Activated CD8-positive, alpha-beta T cell treated with anti-CD3 and anti-CD28 coated beads, Interleukin-2, amount 10 ng/mL, durations not matched to agents 7 days and 5 days (primary cell): ENCODE measurements at regions not wholly inside any gene's neighbourhood (a gene's known extent, or its start where the extent isn't known, plus 50 kb on each side); places are given as distances from the start of the nearest gene placed in this dataset.

ENCODE experiments used
- ATAC-seq: fragments of 150-1000 bp; cut with Tn5 transposase; one replicate; pipeline ENCODE4 v1.10.0; 2021; ENCODE audit warnings: moderate library complexity
- CTCF ChIA-PET: fragments of 350-600 bp; sonication (Branson Sonifier 250); formaldehyde crosslinking; loops from one replicate; lab custom pipeline; 2021; ENCODE audit warnings: antibody characterized with exemption; lab: Charles Lee
- POLR2A ChIA-PET: fragments of 350-600 bp; sonication (Branson Sonifier 250); formaldehyde crosslinking; loops from one replicate; lab custom pipeline; 2021; ENCODE audit warnings: antibody characterized with exemption; lab: Charles Lee
- DNase-seq: peaks from one replicate; pipeline ENCODE4 v3.0.0-alpha.2; 2020
- H3K27ac Mint-ChIP-seq: one replicate; pipeline ENCODE4 v1.8.0; 2021; ENCODE audit warnings: mild to moderate bottlenecking, mixed read lengths
- H3K27me3 Mint-ChIP-seq: one replicate; pipeline ENCODE4 v1.8.0; 2021; ENCODE audit warnings: low read depth, mixed read lengths
- H3K36me3 Mint-ChIP-seq: one replicate; pipeline ENCODE4 v1.8.0; 2021; ENCODE audit warnings: low read depth, mixed read lengths
- H3K4me1 Mint-ChIP-seq: one replicate; pipeline ENCODE4 v1.8.0; 2021; ENCODE audit warnings: low read depth, mixed read lengths
- H3K4me3 Mint-ChIP-seq: one replicate; pipeline ENCODE4 v1.8.0; 2021; ENCODE audit warnings: mild to moderate bottlenecking, mixed read lengths
- H3K9me3 Mint-ChIP-seq: one replicate; pipeline ENCODE4 v1.8.0; 2022; ENCODE audit warnings: mixed read lengths; ENCODE audit not compliant: insufficient read depth

DNA sequence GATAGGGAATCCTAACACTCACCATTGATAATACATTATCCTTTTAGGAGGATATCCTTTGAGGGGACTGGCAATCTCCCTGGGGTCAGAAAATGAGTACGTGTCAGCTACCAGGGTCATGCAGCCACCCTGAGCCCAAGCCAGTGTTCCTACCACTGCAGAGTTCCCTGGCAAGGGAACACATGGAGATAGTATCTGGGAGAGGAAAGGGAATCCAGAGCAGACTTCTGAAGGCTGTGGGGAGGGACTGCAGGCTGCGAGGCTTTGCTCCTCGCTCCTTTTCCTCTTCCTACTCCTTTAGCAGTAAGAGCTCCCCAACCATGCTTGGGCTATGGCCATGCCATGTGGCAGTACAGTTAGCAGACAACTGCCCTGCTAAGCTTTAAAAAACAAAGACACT is 62.9 kb upstream of the TJP1 start:
- POLR2A ChIA-PET = no interaction called here
- ATAC-seq (no peak), DNase-seq (no peak)
- H3K4me1 Mint-ChIP-seq = no peaks in the 10 kb centered on the region
- CTCF ChIA-PET = interaction anchor here (0.6 kb wide), 1 partner anchor 174 kb away, joined by 3 read pairs; no protein-coding TSS in a partner anchor
- no peaks in the 10 kb centered on the region for H3K9me3 Mint-ChIP-seq
- H3K4me3 Mint-ChIP-seq = no peak overlapping the region
- no peak overlapping the region for H3K27ac Mint-ChIP-seq
- peaks cover 7% of the 10 kb centered on the region for H3K27me3 Mint-ChIP-seq
- H3K36me3 Mint-ChIP-seq = no peaks in the 10 kb centered on the region

DNA sequence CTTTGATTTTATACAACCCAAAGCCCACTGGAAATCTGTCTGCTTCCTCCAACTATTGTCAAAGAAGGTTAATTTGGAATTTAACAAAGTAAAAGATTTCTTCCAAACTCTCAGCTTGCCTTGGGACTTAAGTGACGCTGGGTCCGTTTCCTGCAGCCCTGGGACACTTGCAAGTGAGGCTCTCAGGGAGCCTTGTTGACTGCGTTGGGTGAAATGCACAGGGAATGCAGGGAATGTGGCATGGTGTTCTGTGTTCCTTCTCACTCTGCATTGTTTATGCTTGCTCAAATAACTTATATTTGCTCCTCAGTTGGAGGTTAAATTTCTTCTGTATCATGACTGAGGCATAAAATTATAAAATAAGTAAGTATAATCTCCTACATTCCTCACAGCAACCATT is 60.9 kb upstream of the TJP1 start:
- ATAC-seq (no peak), DNase-seq (no peak)
- Mint-ChIP-seq H3K4me1 (no peaks in the 10 kb centered on the region), H3K4me3 (no peak overlapping the region), H3K27ac (no peak overlapping the region), H3K27me3 (peaks cover 7% of the 10 kb centered on the region), H3K9me3 (no peaks in the 10 kb centered on the region), H3K36me3 (no peaks in the 10 kb centered on the region)
- CTCF ChIA-PET = no interaction called here
- POLR2A ChIA-PET = no interaction called here

DNA sequence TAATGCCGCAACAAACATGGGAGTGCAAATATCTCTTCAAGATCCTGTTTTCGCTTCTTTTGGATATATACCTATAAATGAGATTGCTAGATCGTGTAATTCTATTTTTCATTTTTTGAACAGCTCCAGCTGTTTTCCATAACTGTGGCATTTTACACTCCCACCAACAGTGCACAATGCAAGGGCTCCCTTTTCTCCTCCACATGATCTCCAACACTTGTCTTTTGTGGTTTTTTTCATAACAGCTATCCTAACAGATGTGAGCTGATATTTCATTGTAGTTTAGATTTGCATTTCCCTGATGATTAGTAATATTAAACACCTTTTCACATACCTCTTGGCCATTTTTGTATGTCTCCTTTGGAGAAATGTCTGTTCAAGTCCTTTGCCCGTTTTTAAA is 58.6 kb upstream of the TJP1 start:
- H3K36me3 Mint-ChIP-seq = no peaks in the 10 kb centered on the region
- no peaks in the 10 kb centered on the region for H3K4me1 Mint-ChIP-seq
- H3K9me3 Mint-ChIP-seq = no peaks in the 10 kb centered on the region
- ChIA-PET CTCF (no interaction called here), POLR2A (no interaction called here)
- no peak overlapping the region for H3K4me3 Mint-ChIP-seq
- no peak overlapping the region for H3K27ac Mint-ChIP-seq
- DNase-seq = no peak
- peaks cover 7% of the 10 kb centered on the region for H3K27me3 Mint-ChIP-seq
- no peak for ATAC-seq

DNA sequence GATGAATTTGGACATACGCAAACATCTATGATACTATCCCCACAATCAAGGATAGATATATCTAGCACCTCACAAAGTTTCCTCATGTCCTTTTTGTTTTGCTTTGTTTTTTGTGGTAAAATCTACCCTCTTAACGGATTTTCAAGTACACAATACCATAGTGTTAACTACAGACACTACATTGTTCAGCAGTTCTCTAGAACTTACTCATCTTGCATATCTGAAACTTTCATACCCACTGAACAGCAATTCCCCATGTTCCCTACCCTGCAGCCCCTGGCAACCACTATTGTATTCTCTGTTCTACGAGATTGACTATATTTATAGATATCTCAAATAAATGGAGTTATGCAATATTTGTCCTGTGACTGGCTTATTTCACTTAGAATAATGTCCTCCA is 58.1 kb upstream of the TJP1 start:
- no peaks in the 10 kb centered on the region for H3K36me3 Mint-ChIP-seq
- H3K9me3 Mint-ChIP-seq = no peaks in the 10 kb centered on the region
- no peak overlapping the region for H3K4me3 Mint-ChIP-seq
- CTCF ChIA-PET = no interaction called here
- POLR2A ChIA-PET = no interaction called here
- H3K4me1 Mint-ChIP-seq = no peaks in the 10 kb centered on the region
- DNase-seq (no peak), ATAC-seq (no peak)
- H3K27ac Mint-ChIP-seq = no peak overlapping the region
- H3K27me3 Mint-ChIP-seq = peaks cover 7% of the 10 kb centered on the region

DNA sequence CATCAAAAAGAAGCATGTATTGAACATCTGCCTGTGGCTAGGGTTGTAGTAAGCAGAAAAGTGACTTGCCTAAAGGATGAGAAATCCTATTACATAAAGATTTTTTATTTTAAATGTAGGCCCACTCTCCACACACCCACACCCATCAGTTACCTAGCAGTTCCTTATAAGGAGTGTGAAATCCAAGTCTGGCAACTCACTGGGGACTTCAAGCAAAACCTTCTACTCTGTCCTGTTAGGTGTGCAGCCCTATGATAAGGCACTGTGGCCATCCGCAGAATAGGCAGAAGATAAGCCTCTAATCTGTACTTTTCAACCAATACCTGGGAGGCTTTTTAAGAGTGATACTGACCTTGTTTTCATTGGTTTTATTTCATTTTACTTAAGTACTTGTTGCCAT is 52.7 kb upstream of the TJP1 start:
- H3K27me3 Mint-ChIP-seq = no peaks in the 10 kb centered on the region
- CTCF ChIA-PET = no interaction called here
- ATAC-seq (no peak), DNase-seq (no peak)
- no peaks in the 10 kb centered on the region for H3K4me1 Mint-ChIP-seq
- H3K9me3 Mint-ChIP-seq = no peaks in the 10 kb centered on the region
- H3K4me3 Mint-ChIP-seq = no peak overlapping the region
- no peak overlapping the region for H3K27ac Mint-ChIP-seq
- POLR2A ChIA-PET = no interaction called here
- no peaks in the 10 kb centered on the region for H3K36me3 Mint-ChIP-seq

DNA sequence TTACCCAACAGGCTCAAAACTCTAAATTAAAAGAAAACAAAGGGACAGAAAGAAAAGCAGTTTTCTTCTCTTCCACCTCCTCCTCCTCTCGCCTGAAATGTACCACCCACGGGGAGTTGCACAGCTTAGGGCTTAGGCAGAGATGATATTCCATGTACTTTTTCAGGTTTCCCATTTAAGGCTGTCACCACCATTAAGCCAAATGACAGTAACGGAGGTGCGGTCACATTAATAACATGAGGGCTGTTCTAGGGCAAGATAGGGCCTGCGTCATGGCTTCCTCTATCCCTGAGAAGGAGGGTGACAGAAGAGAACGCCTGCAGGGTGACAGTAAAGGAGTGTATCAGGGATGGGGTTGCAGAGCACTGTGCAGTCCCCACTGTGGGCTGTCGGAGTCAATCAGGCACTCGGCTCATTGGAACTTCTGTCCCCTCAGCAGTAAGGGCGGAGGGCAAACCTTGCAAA is 51.7 kb upstream of the TJP1 start:
- ATAC-seq = no peak
- DNase-seq = no peak
- Mint-ChIP-seq H3K36me3 (no peaks in the 10 kb centered on the region), H3K4me3 (no peak overlapping the region), H3K4me1 (no peaks in the 10 kb centered on the region), H3K27me3 (no peaks in the 10 kb centered on the region), H3K9me3 (no peaks in the 10 kb centered on the region), H3K27ac (no peak overlapping the region)
- ChIA-PET CTCF (no interaction called here), POLR2A (no interaction called here)

DNA sequence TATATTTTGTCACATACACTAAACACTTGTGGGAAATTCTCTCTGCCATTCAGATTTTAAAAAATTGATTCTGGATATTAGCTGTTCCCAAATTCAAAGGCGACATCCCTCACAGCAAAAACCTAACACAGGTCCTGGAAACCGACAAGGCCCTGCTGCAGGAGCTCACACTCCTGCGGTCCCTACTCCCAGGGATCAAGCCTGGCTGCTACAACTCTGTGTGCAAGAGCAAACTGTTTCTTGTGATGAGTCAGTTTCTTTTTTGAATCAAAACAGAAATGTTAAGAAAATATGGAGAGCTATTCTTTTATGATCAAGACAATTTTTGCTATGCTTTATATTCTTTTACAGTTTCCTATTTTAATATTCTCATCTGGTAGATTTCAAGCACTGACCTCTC is 51.0 kb upstream of the TJP1 start:
- DNase-seq (no peak), ATAC-seq (no peak)
- Mint-ChIP-seq H3K27ac (no peak overlapping the region), H3K27me3 (no peaks in the 10 kb centered on the region), H3K4me3 (no peak overlapping the region), H3K9me3 (no peaks in the 10 kb centered on the region), H3K4me1 (no peaks in the 10 kb centered on the region), H3K36me3 (no peaks in the 10 kb centered on the region)
- ChIA-PET CTCF (no interaction called here), POLR2A (no interaction called here)

DNA sequence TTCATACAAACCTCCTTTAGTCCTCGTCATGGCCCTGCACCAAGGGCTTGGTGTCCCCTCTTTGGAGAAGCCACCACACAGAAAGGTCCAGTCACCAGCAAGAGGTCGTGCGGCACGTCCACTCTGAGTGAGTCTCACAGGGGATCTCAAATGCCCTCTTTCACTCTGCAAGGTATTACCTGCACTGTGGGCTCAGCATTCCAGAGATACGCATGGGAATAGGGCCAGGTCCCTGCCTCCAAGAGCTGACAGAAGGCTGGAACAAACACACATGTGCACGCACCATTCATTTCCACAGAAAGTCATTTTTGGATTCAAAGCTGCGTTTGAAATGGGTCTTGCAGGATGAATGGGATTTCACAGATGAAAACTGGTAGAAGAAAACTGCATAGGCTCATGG is 50.4 kb upstream of the TJP1 start:
- H3K27ac Mint-ChIP-seq = no peak overlapping the region
- no peaks in the 10 kb centered on the region for H3K27me3 Mint-ChIP-seq
- DNase-seq (no peak), ATAC-seq (no peak)
- POLR2A ChIA-PET = no interaction called here
- H3K36me3 Mint-ChIP-seq = no peaks in the 10 kb centered on the region
- no peaks in the 10 kb centered on the region for H3K4me1 Mint-ChIP-seq
- no peak overlapping the region for H3K4me3 Mint-ChIP-seq
- CTCF ChIA-PET = no interaction called here
- H3K9me3 Mint-ChIP-seq = no peaks in the 10 kb centered on the region
